ENCODE measurements at regions not wholly inside any gene's neighbourhood (a gene's known extent, or its start where the extent isn't known, plus 50 kb on each side); places are given as distances from the start of the nearest gene placed in this dataset.

DNA sequence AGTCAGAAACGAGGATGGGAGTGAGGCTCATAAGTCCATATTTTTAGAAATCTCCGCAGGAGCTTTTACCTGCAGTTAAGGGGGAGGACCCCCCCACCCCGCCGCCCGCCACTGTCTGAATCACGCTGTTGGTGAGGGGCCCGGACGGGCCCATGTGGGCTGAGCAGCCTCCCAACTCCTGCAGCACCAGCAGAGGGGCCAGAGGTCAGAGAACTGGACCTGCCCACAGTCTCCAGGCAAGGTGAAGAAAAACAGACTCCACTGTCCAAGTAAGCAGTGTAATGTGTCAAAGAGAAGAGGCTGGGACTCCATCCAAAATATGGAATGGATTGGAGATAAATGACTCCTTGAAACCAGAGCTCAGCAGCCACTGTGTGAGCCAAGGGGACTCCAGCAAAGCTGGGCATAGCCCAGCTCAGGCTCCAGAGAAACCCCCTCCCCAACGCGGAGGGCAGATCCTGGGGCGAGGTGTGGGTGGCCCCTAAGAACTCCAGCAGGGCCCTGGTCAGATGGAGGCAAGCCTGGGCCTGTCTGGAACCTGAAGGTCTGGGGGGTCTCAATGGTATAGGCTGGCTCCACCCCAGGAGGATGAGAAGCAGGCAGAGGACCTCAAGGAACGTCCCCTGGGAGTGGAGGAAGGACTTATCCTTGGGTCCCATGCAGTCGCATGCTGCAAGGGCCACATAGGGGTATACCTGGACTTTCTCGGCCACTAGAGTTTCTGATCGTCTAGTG, 128.5 kb upstream of the TNS3 start:
- ChIA-PET CTCF (no interaction called here), POLR2A (no interaction called here)
- Mint-ChIP-seq H3K4me3 (no peak overlapping the region), H3K27ac (no peak overlapping the region), H3K27me3 (no peaks in the 10 kb centered on the region), H3K4me1 (no peaks in the 10 kb centered on the region), H3K36me3 (ENCODE audit: low read depth) (no peaks in the 10 kb centered on the region), H3K9me3 (ENCODE audit: low read depth) (no peaks in the 10 kb centered on the region)
- intact Hi-C loops (cut with DNase I, micrococcal nuclease): no loop called here
- no peak for DNase-seq
- no peak for ATAC-seq

DNA sequence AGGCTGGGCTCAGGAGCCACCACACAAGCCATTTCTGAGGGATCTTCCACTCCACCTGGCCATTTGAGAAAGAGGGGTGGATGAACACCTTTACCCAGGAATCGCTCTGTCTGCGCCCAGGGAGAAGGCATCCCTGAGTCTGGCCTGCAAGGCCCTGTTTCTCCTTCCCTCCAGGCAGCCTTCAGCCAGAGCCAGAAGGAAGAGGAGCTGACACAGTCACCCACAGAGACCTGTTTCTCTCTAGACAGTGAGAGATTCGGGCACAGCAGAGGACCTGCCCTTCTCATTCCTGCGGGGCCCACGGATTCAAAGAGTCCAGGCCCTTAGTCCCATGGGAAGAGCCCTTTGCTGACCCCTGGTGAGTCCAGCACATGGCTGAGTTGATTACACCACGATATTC, 127.5 kb upstream of the TNS3 start:
- Mint-ChIP-seq H3K9me3 (ENCODE audit: low read depth) (no peaks in the 10 kb centered on the region), H3K4me1 (no peaks in the 10 kb centered on the region), H3K4me3 (no peak overlapping the region), H3K27ac (no peak overlapping the region), H3K27me3 (no peaks in the 10 kb centered on the region), H3K36me3 (ENCODE audit: low read depth) (no peaks in the 10 kb centered on the region)
- ATAC-seq (no peak), DNase-seq (no peak)
- ChIA-PET POLR2A (interaction anchor here (0.6 kb wide), 1 partner anchor 122 kb away, joined by 4 read pairs; no protein-coding TSS in a partner anchor), CTCF (no interaction called here)
- intact Hi-C loops (cut with DNase I, micrococcal nuclease): no loop called here

DNA sequence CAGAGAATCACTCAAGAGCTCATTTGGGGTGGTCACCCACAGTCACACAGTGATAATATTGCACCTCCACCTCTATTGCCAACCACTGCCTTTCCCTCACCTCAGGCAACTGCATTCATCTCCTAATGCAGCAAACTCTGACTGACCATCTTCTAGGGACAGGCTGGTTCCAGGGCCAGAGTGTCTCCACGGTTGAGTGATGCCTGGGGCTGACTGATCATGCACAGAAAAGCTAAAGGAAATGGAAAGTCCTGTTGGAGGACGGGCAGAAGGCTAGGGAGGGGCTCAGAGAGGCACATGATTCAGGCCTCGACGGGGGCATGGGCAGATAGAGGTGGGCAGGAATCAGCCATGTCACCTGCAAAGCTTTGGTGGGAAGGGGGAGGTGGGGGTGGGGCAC, 127.1 kb upstream of the TNS3 start:
- H3K27ac Mint-ChIP-seq: no peak overlapping the region
- H3K27me3 Mint-ChIP-seq: no peaks in the 10 kb centered on the region
- H3K4me3 Mint-ChIP-seq: no peak overlapping the region
- H3K36me3 Mint-ChIP-seq (ENCODE audit: low read depth): no peaks in the 10 kb centered on the region
- ChIA-PET POLR2A (interaction anchor here (0.6 kb wide), 1 partner anchor 122 kb away, joined by 4 read pairs; no protein-coding TSS in a partner anchor), CTCF (no interaction called here)
- ATAC-seq: no peak
- H3K4me1 Mint-ChIP-seq: no peaks in the 10 kb centered on the region
- no peak for DNase-seq
- intact Hi-C loops (cut with DNase I, micrococcal nuclease): no loop called here
- H3K9me3 Mint-ChIP-seq (ENCODE audit: low read depth): no peaks in the 10 kb centered on the region

DNA sequence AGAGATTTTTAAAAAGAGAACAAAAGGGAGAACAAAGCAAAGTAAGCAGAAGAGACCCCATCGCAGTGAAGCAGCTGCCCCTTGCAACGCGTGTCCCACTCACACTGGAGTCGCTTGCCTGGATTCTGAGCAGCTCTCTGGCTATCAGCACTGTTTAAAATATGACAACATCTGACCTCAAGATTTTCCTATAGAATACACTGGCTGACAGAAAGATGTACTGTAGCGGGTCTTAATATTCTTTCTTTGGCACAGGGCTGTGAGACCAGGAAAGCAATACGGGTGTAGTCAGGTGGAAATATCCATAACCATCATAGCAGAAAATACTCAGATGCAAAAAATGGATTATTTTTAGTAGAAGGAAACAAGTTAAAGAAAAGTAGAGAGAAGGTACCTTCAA, 125.7 kb upstream of the TNS3 start:
- no peaks in the 10 kb centered on the region for H3K27me3 Mint-ChIP-seq
- no peaks in the 10 kb centered on the region for H3K9me3 Mint-ChIP-seq (ENCODE audit: low read depth)
- no peak overlapping the region for H3K27ac Mint-ChIP-seq
- intact Hi-C loops (cut with DNase I, micrococcal nuclease): no loop called here
- H3K4me1 Mint-ChIP-seq: no peaks in the 10 kb centered on the region
- no peaks in the 10 kb centered on the region for H3K36me3 Mint-ChIP-seq (ENCODE audit: low read depth)
- CTCF ChIA-PET: no interaction called here
- DNase-seq: no peak
- no peak overlapping the region for H3K4me3 Mint-ChIP-seq
- POLR2A ChIA-PET: no interaction called here
- no peak for ATAC-seq

DNA sequence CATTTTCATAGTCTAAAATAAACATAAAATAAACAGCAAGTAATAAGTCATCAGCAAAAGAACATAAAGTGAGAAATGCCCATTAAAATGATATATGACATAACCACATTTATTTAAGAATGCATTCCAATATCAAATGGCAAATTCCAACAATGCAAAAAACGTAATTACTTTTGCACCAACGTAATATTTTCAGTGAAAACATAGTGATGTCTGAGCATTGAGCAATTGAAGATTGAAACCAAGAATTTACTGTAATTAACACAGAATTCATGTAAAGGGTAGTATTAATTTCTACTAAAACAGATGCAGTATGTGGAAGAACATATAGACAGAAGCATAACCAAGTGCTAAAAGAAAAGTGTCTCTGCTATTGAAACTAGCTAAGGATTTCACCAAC, 123.0 kb upstream of the TNS3 start:
- ChIA-PET CTCF (no interaction called here), POLR2A (no interaction called here)
- H3K4me1 Mint-ChIP-seq: no peaks in the 10 kb centered on the region
- H3K27ac Mint-ChIP-seq: no peak overlapping the region
- no peak overlapping the region for H3K4me3 Mint-ChIP-seq
- H3K9me3 Mint-ChIP-seq (ENCODE audit: low read depth): no peaks in the 10 kb centered on the region
- DNase-seq (no peak), ATAC-seq (no peak)
- no peaks in the 10 kb centered on the region for H3K27me3 Mint-ChIP-seq
- H3K36me3 Mint-ChIP-seq (ENCODE audit: low read depth): no peaks in the 10 kb centered on the region
- intact Hi-C loops (cut with DNase I, micrococcal nuclease): no loop called here

DNA sequence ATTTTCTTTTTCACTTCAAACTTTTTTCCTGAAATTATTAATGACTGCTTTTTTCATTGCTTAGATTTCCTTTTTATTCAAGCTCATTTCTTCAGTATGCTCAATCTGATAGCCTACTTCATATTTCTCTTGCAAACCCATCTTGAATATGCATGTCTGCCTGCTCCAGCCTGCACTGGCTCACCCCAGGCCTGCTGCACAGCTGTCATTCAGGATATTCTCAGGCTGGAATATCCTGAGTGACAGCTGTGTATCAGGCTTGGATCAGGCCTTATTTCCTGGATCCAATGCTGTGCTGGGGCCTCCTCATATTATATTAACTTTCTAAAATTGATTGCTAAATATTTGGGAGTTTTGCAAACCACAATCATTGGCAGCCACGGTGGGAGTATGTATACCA, 120.2 kb upstream of the TNS3 start:
- Mint-ChIP-seq H3K27ac (no peak overlapping the region), H3K4me3 (no peak overlapping the region), H3K4me1 (no peaks in the 10 kb centered on the region), H3K9me3 (ENCODE audit: low read depth) (no peaks in the 10 kb centered on the region), H3K27me3 (peaks cover 2% of the 10 kb centered on the region), H3K36me3 (ENCODE audit: low read depth) (no peaks in the 10 kb centered on the region)
- intact Hi-C loops (cut with DNase I, micrococcal nuclease): no loop called here
- ATAC-seq: no peak
- ChIA-PET POLR2A (no interaction called here), CTCF (no interaction called here)
- DNase-seq: no peak

DNA sequence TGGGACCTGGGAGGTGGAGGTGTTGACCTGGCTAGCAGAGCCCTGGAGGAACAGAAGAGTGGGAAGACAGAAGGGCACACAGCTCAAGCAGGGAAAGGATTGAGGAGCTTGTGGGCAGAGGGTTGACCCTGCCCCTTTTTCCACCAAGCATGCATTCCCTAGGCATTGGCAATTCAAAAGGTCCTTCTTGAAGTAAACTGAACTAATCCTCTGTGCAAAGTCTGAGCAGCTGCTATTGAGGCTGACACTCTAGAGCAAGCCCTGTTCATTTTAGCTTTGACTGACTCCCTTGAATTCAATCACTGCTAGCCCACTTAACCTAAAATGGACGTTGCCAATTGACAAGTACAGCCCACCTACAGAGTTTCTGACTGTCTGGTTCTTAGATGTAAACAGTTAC, 116.5 kb upstream of the TNS3 start:
- intact Hi-C loops (cut with DNase I, micrococcal nuclease): no loop called here
- H3K4me1 Mint-ChIP-seq: no peaks in the 10 kb centered on the region
- DNase-seq (no peak), ATAC-seq (no peak)
- no peaks in the 10 kb centered on the region for H3K36me3 Mint-ChIP-seq (ENCODE audit: low read depth)
- H3K4me3 Mint-ChIP-seq: no peak overlapping the region
- ChIA-PET CTCF (no interaction called here), POLR2A (no interaction called here)
- peaks cover 2% of the 10 kb centered on the region for H3K27me3 Mint-ChIP-seq
- no peak overlapping the region for H3K27ac Mint-ChIP-seq
- no peaks in the 10 kb centered on the region for H3K9me3 Mint-ChIP-seq (ENCODE audit: low read depth)

DNA sequence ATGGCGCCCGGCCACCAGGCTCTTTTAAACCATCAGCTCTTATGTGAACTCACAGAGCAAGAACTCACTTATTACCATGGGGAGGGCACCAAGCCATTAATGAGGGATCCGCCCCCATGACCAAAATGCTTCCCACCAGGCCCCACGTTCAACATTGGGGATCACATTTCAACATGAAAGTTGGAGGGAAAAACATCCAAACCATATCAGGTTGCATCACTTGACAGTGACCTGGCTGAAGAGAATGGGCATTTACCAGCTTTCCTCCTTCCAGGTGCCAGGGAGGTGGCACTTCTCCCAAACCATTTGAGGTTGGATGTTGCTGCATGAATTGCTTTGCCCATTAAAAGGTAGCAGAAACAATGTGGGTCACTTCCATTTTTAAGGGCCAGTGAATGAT, 115.6 kb upstream of the TNS3 start:
- ChIA-PET CTCF (no interaction called here), POLR2A (no interaction called here)
- ATAC-seq (no peak), DNase-seq (no peak)
- no peak overlapping the region for H3K27ac Mint-ChIP-seq
- H3K9me3 Mint-ChIP-seq (ENCODE audit: low read depth): no peaks in the 10 kb centered on the region
- H3K4me3 Mint-ChIP-seq: no peak overlapping the region
- no peaks in the 10 kb centered on the region for H3K4me1 Mint-ChIP-seq
- intact Hi-C loops (cut with DNase I, micrococcal nuclease): no loop called here
- H3K27me3 Mint-ChIP-seq: peaks cover 2% of the 10 kb centered on the region
- no peaks in the 10 kb centered on the region for H3K36me3 Mint-ChIP-seq (ENCODE audit: low read depth)

DNA sequence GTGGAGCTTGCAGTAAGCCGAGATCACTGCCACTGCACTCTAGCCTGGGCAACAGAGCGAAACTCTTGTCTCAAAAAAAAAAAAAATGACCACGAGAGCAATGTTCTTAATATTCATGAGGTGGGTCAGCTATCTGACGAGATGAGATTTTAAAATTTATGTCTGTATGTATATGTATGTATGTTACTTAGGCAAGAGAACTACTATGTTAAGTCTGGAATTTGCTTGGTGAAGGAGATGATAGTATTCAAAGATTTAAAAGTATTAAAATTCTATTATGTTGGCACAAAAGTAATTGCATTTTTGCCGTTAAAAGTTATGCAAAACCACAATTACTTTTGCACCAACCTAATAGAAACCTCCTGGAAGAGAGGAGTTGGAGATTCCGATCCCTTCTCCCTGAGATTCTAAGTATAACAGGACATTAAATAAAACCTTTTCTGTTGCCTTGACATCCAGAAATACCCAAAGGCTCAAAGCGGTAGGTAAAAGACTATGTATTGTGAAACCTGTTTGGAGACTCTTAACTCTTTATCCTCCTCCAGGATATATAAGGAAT, 114.3 kb upstream of the TNS3 start:
- CTCF ChIA-PET: no interaction called here
- Mint-ChIP-seq H3K9me3 (ENCODE audit: low read depth) (no peaks in the 10 kb centered on the region), H3K4me3 (no peak overlapping the region)

DNA sequence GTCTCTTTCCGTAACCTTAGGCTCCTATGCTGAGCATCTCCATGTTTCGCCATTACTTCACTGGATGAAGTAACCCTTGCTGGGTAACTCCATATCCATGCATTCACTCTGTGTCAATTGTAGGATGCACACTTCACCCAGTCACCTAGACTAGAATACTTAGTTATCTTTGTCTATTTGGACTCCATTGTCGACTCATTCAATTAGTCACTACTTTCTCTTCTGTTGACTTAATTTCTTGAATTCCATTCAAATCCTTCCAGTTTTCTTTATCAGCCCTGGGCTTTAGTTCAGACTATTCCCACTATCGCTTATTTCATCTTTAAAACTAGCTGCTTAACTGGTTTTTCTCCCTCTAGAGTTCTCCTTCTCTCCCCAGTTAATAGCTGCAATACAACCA, 111.3 kb upstream of the TNS3 start:
- Mint-ChIP-seq H3K4me1 (no peaks in the 10 kb centered on the region), H3K36me3 (ENCODE audit: low read depth) (no peaks in the 10 kb centered on the region), H3K27me3 (peaks cover 1% of the 10 kb centered on the region), H3K4me3 (no peak overlapping the region), H3K27ac (no peak overlapping the region), H3K9me3 (ENCODE audit: low read depth) (no peaks in the 10 kb centered on the region)
- intact Hi-C loops (cut with DNase I, micrococcal nuclease): no loop called here
- ATAC-seq (no peak), DNase-seq (no peak)
- POLR2A ChIA-PET: no interaction called here
- CTCF ChIA-PET: no interaction called here

More for the DNA sequence above, 114.3 kb upstream of the TNS3 start:
- Mint-ChIP-seq H3K27ac (no peak overlapping the region), H3K36me3 (ENCODE audit: low read depth) (no peaks in the 10 kb centered on the region), H3K4me1 (no peaks in the 10 kb centered on the region), H3K27me3 (peaks cover 2% of the 10 kb centered on the region)
- intact Hi-C loops (cut with DNase I, micrococcal nuclease): no loop called here
- no peak for ATAC-seq
- POLR2A ChIA-PET: no interaction called here
- DNase-seq: no peak

DNA sequence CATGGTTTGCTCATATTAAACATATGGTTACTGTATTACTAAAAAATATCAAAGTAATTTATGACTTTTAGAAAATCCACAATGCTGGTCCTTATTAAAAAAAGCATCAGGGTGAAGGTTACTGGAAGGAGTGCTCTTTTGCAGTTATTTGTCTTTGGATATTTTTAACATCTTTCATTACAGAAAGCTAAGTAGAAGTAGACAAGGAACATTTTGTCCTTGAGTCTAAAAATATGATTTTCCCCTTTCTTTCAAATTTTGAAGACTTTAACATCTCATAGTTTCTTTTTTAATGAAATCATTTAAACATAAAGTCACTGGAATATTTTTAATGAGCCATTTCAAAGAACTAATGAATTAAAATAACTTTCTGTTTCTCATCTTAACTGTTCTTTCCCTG, 110.1 kb upstream of the TNS3 start:
- Mint-ChIP-seq H3K4me3 (no peak overlapping the region), H3K27ac (no peak overlapping the region), H3K27me3 (no peaks in the 10 kb centered on the region), H3K9me3 (ENCODE audit: low read depth) (no peaks in the 10 kb centered on the region), H3K36me3 (ENCODE audit: low read depth) (no peaks in the 10 kb centered on the region), H3K4me1 (no peaks in the 10 kb centered on the region)
- intact Hi-C loops (cut with DNase I, micrococcal nuclease): no loop called here
- DNase-seq (no peak), ATAC-seq (no peak)
- CTCF ChIA-PET: no interaction called here
- POLR2A ChIA-PET: no interaction called here

DNA sequence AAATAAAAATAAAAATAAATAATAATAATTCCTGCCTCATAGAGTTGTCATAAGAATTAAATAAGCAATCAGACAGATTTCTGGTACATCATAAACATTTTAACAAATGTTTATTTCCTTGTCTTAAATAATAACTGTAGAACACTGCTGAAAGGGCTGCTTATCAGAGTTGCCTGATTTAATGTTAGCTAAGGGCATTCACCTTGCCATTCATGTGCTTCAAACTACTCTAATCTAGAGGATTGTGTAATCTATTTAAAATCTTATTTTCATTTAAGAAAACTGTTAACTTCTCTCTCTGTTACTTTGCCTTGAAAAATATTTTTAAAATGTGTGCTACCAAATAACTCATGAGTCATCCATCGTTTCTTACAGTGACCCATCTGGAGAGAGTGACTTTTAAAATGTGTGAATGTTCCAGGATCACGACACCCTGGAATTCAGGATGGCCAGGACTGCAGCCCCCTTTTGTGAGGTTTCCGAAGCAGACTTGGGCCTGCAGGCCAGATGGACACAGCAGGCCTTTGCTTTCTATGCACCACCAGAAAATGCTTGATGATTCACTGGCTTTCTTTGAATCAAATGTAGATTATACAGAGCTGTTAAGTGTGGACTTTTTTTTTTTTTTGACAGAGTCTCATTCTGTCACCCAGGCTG, 109.1 kb upstream of the TNS3 start:
- Mint-ChIP-seq H3K4me3 (no peak overlapping the region), H3K36me3 (ENCODE audit: low read depth) (no peaks in the 10 kb centered on the region), H3K4me1 (no peaks in the 10 kb centered on the region), H3K27ac (no peak overlapping the region), H3K9me3 (ENCODE audit: low read depth) (no peaks in the 10 kb centered on the region), H3K27me3 (no peaks in the 10 kb centered on the region)
- DNase-seq (no peak), ATAC-seq (no peak)
- ChIA-PET CTCF (no interaction called here), POLR2A (no interaction called here)
- intact Hi-C loops (cut with DNase I, micrococcal nuclease): no loop called here

All from activated CD4-positive, alpha-beta T cell treated with anti-CD3 and anti-CD28 coated beads for 36 hours (primary cell).